ENCODE measurements at regions not wholly inside any gene's neighbourhood (a gene's known extent, or its start where the extent isn't known, plus 50 kb on each side); places are given as distances from the start of the nearest gene placed in this dataset.
"Not testable (repeated sequence)": the region's sequence is repeated elsewhere in the genome, so short reads cannot be mapped to it uniquely, and the experiment has no call there.

DNA sequence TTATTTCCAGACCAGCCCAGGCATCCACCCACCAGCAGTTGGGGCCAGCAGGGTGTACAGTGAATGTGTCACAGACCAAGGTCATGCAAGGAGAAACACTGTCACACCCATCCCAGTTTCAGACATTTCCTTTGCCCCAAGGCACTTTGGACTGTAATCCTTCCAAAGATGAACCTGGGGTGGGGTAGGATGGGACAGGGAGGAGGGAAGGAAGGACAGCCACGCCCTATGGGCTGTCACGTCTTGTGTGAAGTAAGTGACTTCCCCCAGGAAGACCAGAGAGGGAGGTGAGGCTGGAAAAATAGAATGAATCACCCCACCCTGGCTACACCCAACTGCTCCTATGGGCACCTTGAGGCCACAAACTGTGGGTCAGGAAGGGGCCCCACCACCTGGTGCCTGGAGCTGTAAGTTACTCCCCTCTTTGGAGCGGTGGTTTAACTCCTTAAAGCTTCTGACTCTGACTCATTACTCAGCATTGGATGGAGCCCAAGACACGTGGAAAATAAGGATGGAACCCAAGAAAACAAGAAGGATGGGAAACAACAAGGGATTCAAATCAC is 349.9 kb upstream of the KLF3 start:
- DNase-seq, result no peak

DNA sequence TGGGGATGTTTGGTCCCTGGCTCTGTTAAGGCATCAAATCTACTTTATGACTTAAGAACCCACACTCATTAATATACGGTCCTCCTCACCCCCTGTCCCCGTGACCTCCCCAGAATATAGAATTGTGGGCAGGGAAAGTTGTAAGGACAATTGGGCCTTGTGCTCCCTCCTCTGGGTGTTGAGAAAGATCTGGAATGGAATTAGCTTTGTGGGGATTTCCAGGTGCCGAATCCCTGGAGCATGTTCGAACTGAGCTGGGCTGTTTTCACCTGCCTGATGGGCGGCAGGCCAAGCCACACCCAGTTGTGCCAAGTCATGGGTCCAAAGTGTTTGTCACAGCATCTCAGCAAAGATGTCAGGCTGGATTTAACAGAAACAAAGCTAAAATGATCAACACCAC is 349.3 kb upstream of the KLF3 start:
- DNase-seq, result no peak

DNA sequence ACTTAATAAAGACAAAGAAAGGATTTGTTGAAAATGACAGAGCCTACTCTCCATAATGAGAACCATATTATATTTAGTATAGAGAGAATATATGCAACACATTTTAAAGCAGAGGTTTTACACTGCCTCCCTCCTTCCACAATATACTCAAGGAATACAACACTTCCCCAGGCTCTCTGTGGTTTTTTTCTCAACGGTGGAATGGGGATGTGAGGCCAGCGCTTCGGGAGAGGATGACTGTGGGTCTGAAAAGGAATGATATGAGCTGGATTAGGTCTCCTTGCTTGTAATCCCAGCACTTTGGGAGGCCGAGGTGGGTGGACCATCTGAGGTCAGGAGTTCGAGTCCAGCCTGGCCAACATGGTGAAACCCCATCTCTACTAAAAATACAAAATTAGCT is 348.7 kb upstream of the KLF3 start:
- DNase-seq, result no peak

DNA sequence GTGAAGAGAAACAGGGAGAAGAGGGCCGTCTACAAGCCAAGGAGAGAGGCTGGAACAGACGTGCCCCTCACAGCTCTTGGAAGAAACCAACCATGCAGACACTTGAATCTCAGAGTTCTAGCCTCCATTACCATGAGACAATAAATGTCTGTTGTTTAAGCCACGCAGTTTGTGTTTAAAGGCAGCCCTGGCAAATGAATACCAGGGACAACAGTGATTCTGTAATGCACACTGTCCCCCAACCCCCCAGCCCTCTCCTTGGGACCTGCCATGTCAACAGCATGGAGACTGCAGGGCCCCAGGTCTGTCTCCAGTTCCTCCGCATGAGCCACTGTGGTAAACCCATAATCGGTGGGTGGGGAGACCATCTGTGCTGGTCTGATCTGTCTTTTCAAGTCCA is 348.0 kb upstream of the KLF3 start:
- no peak for DNase-seq

DNA sequence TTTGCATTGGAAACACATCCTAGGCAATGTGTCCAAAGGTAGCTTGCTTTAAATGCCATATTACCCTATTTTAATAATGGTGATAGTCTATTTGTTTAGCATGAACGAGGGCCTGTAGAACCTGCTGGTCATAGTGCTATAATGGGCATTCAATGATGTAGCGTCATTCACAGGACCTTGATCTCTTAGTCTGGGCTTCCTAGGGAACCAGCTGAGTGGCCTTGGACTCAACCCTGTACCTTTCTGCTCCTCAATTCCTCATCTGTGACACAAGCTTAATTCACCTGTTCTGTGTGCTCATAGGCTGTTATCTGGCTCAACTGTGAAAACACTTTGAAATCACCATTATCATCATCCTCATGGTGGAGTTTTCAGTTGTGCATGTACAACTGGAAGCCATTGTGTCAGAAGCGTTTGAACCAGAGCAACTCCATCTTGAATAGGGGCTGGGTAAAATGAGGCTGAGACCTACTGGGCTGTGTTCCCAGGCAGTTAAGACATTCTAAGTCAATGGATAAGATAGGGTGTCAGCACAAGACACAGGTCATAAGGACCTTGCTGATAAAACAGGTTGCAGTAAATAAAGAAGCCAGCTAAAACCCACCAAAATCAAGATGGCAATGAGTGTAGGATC is 346.8 kb upstream of the KLF3 start:
- DNase-seq, result no peak

DNA sequence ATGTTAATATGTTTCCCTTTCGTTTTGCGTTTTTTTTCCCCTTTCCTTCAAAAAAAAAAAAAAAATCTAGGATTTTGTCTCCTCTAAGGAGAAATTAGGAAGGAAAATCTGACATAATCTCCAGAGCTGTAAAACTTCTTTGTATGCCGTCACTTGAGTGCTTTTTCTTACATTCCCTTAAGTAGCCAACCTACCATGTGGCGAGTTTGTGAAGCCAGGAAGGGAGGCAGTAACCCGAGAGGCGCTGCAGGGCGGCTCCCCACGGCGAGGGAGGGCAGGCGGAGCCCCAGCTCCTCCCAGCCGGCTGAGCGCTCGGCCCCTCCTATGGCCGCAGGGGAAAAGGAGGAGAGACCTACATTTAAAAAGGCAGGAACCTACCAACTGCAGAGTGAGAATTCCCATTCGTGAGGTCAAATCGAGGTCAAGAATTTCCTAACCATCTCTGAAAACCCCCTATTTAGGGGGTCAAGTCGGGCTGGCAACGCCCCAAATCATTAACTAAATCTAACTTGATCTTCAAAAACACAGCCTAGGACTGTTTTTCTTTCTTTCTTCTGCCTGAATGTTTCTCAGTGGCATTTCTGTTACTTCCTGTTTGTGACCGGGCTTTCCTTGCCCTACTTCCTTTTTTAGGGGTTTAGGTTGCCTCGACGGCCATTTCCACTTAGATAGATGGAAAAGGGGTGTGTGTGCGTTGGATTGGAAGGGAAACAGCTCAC is 345.1 kb upstream of the KLF3 start:
- peak; percentile 75 for DNase-seq

DNA sequence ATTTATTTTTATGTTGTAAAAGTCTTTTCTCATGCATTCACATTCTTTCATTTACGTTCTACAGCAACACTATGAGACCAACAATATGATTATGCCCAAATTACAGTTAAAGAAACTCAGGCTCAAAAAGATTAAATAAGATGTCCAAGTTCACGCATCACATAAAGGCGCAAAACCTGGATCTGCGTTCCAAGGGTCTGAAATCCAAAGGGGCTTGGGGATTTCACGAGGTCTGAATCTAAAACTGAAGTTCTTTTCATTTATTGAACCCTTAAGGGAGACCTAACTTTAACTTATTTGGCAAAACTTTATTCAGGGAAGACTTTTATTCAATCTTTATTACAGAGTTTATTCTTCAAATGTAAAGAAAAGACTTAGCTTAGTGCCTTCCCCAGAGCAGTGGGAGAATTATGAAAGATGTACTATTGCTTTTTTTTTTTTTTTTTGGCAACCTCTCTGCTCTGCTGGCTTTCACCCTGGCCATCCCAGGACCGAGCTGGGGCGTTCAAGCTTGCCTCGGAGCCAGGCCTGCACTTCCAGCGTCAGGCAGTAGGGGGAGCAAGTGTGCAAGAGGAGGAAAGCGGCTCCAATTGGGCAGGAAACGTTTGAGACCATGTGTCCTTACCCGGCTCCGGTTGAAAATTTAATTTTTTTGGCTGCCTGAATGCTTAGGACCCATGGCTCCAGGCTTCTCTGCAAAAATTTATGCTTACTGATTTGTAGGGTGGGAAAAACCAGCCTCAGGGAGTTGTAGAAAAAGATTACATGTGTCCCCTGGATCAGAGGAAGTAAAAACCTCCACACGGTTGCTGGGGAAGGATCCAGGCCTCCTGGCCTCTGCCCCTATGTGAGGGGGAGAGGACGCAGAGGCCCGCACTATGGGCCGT is 344.3 kb upstream of the KLF3 start:
- DNase-seq, result peak; percentile 94

DNA sequence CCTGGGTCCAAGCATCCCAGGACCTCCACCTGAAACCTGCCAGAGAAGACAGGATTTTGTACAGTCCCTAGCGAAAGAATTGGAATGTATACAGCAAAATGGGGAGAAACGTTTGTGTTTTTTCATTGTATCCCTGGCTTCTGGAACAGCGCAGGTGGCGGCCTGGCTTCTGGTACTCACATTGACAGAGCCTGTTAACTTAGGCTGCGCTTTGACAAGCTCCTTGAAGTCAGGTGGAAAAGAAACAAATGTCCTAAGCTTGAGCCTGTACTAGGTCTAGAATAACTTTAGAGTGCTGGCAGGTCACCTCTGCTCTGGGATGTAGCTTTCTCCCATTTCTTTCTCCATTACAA is 343.7 kb upstream of the KLF3 start:
- no peak for DNase-seq

DNA sequence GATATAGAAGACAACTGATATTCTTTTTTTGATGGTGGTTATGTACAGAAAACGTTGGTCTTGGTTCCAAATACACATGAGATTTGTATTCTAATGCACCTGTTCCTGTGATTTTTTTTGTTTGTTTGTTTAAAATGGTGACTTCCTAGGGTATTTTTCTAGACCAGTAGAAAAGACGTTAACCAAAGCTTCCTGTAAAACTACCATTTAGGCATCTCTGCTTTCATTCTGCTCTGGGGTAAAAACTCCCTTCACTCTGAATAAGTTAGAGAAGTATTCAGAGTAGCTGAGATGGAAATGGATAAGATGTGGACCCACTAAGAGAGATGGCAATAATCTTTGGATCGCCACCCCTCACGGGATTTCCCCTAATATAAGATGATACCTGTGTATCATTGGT is 343.2 kb upstream of the KLF3 start:
- DNase-seq, result no peak

DNA sequence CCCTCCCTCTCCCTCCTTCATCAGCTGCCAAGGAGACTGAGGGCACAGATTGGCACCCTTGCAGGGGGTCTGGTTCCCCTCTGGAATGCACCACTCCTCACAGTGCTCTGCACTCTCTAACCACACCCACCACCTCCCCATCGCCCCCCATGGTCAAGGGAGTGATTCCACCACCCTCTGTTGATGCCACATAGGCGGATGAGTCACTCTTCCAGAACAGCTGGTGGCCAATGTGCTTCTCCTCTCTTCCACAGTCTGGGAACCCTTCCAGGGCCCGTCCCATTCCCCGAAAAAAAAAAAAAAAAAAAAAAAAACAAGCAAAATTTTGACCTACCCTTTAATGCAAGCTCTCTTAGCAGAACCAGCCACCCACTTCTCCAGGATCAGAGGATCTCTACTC is 341.3 kb upstream of the KLF3 start:
- DNase-seq, result no peak

DNA sequence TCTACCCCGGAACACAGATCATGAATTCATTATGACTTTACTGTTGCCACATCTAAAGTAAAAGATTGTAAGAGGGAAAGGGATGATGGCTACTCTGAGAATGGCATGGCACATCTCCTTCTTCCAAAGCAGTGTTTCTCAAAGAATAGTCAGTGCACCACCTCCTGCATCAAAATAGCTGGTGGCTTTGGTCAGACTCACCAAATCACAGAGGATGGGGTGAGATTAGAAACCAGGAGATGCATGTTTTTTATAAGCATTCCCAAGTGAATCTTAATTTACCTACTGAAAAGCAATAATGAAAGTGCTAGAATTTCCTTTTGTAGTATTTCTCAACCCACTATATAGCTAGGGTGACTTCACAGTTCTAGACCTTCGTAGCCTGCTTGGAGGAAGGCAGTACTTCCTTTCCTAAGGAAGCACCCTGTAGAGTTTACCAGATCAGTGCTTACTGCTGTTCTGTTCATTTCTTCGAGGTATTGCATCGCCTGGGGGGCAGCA is 340.8 kb upstream of the KLF3 start:
- DNase-seq, result no peak

DNA sequence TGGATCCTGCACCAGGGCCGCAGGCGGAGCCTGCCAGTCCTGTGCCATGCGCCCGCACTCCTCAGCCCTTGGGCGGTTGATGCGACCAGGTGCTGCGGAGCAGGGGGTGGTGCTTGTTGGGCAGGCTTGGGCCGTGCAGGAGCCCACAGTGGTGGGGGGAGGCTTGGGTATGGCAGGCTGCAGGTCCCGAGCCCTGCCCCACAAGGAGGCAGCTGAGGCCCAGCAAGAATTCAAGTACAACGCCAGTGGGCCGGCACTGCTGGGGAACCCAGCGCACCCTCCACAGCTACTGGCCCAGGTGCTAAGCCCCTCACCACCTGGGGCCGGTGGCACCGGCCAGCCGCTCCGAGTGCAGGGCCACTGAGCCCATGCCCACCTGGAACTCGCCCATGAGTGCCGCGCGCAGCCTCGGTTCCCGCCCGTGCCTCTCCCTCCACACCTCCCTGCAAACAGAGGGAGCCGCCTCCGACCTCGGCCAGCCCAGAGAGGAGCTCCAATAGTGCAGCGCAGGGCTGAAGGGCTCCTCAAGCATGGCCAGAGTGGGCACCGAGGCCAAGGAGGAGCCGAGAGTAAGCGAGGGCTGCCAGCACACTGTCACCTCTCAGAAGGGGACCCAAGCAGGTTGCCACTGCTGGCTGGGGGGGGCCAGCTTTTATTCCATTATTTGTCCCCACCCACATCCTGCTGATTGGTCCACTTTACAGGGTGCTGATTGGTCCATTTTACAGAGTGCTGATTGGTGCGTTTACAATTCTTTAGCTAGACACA is 339.0 kb upstream of the KLF3 start:
- DNase-seq, result no peak

DNA sequence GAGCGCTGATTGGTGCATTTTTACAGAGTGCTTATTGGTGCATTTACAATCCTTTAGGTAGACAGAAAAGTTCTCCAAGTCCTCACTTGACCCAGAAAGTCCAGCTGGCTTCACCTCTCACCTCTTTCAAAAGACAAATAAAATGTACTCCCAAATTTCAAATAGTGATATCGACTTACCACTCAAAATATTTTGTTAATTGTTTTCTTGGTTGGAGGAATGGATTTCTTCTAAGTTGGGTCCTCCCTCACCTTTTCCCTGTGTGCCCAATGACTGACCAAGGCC is 338.4 kb upstream of the KLF3 start:
- DNase-seq, result no peak

DNA sequence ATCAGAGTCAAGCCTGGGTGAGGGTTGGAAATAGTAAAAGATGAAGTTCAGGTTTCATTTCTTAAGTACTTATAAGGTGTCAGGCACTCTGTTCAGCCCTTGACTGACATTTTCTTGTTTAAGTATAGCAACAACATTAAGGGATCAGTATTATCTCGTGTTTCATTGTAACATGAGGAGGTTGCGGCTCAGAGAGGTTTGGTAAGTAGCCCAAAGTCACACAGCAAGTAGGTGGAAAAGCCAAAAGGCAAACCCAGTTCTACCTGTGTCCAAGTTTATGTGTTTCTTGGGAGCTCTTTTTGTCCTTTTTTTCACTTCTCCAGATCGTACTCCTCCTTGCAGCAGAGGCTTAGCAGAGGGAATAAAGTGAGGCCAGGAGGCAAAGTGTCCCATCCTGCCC is 337.5 kb upstream of the KLF3 start:
- DNase-seq, result no peak

DNA sequence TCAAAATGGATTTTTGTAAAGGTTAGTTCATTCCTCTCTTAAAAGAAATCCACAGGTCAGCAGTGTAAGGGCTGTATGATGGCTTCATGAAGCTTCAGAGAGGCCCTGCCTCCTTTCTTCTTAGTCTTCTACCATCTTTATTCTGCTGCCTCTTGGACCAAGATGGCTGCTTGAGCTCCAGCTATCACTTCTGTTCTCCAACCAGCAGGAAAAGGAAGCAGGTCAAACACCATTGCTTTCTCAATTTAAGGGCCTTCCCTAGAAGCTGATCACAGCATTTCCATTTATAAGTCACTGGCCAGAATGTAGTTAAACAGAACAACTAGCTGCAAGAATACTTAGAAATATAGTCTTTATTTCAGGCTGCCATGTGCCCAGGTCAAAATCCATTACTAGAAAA is 336.8 kb upstream of the KLF3 start:
- no peak for DNase-seq

DNA sequence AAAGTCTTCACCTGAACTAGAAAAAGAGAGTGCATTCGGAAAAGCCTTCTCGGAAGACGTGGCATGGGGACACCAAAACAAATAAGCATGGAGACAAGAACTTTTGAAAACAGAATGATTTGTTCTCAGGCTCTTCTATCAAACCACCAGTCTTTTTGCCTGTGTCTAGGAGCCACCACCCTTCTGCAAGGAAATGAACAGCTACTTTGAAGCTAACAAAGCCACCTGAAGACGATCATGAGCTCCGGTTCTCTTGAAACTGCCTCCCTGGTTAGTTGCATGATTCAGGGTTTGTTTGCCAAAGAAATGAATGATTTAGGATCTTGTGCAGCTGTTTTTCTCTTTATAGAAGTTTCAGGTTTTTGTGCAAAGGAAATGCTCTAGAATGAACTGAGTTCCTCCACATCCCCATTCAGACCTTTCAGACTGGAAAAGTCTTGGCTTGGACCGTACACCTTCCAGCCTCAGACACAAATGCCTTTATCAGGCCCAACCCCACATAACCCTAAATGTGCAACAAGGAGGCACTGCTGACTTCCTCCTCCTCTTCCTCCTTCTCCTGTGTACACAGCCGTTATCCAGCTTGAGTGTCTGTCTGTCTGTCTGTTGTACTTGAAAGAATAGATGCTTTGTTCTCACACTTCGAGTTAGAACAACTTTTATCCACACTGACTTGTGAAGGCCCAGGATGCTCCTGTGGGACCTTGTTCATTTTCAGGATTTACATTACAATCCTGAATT is 334.8 kb upstream of the KLF3 start:
- DNase-seq, result no peak

DNA sequence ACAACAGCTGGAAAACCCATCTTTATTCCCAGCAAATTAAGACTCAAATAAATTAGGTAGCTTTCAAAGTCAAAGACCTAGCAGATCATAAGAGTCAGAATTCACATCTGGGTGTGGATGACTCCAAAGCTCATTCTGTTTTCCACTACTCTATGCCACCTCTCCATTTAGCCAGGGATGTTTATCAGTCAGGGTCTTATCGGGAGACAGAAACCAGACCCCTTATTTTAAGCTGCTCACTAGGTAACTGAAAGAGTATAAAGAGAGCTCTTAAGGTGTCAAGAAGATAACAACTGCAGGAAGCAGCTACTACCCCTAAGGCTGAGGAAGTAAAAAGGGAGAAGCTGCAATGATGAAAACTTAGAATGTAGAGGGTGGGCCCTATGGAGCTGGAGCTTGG is 333.7 kb upstream of the KLF3 start:
- DNase-seq, result no peak

DNA sequence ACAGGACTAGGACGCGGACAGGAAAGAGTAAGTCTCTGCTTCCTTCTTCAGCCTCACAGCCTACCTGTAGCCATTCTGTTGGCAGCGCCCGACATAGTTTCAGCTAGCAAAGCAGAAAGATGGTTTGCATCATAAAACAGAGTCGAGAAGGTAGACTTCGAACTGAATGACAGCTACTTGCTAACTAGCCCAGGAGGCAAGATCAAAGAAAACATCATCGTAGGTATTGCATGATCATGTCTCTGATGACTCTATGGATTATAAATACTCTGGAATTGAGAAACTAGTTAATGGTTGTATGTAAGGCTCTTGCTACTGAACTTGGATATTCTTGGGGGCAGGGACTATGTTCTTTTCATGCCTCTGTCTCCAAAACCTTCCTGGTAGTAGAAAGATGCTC is 333.1 kb upstream of the KLF3 start:
- no peak for DNase-seq

DNA sequence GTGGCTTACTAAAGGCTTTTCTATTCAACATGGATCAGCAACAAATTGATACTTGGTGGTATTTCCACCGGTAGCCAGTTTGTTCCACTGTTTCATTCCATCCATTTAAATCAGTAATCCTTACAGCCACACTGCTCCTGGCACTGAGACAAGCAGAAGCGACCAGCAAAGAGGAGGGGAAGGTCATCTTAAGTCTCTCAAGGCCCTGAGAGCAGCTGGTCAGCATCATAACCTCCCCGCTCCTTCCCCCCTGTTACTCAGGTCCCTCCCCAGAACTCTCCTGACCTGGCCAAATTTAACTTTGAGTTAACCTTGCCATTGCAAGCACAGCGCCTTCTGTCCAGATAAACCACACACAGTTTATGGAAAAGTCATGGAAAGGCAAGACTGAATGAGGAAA is 331.3 kb upstream of the KLF3 start:
- DNase-seq, result no peak

DNA sequence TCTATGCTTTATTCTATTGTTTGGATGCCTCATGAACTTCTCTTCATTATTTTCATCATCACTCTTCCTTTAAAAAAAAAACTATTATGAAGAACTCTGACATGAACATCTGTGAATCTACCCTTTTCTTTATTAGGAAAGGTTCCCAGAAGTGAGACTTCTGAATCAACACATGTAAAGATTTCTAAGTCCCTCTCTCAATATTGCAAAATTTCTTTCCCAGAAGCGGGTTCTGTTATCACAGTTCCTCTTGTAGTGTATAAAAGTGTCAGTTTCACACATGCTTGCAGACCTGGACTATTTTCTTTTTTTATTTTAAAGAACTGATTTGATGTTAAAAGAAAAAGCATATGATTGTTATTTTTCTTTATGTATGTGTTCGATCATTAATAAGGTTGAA is 330.8 kb upstream of the KLF3 start:
- DNase-seq, result no peak

DNA sequence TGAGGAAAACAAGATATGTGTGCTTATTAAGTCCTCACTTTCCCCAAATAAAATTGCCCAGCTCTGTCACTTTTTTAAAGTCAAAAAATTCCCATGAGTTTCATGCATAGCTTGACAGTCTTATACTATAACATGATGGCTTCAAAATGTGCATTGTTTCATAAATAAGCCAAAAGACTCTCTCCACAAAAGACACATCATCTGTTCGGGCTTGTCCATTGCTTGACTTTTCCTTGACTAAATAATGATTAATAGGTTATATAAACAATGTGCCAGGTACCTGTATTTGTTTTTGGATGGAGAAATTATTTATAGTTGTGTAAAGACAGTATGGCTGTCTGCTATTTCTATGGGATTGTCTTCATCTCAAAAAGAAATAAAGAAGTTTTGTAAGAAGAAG is 329.2 kb upstream of the KLF3 start:
- no peak for DNase-seq

DNA sequence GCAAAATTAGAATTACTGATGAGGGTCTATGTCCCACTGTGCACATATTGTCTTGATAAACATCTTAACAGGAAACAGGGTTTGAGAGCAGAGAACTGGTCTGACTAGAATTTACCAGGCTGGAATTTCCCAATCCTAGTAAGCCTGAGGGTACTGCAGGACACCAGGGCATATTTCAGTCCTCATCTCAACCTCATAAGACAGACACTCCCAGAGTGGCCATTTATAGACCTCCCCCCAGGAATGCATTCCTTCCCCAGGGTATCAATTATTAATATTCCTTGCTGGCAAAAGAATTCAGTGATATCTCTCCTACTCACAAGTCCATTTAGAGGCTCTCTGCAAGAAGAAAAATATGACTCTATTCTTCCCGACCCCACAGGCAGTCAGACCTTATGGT is 325.1 kb upstream of the KLF3 start:
- not testable (repeated sequence) for DNase-seq

All from activated naive CD4-positive, alpha-beta T cell treated with Interleukin-2 at 50 U/mL for 16 hours (primary cell).